ENCODE measurements at regions not wholly inside any gene's neighbourhood (a gene's known extent, or its start where the extent isn't known, plus 50 kb on each side); places are given as distances from the start of the nearest gene placed in this dataset.

GRCh38 chr21:26659182-26659581 is 86.1 kb upstream of the CYYR1 start:
- Mint-ChIP-seq H3K4me1 (no peaks in the 10 kb centered on the region), H3K27ac (no peak overlapping the region), H3K9me3 (peaks cover 51% of the 10 kb centered on the region), H3K27me3 (ENCODE audit: low read depth) (peaks cover 2% of the 10 kb centered on the region), H3K4me3 (no peak overlapping the region), H3K36me3 (peaks cover 39% of the 10 kb centered on the region)
- ChIA-PET POLR2A (no interaction called here), CTCF (no interaction called here)
- no peak for DNase-seq (ENCODE audit: low spot score)
- no peak for TF ChIP-seq FOXK1 (CRISPR knock-in tag; IDR thresholded peaks at IDR 0.05)
- TF ChIP-seq PRDM15 (CRISPR knock-in tag; IDR thresholded peaks at IDR 0.05), result no peak
- TF ChIP-seq TCF7 (CRISPR knock-in tag; IDR thresholded peaks at IDR 0.05; ENCODE audit: low read depth), result no peak
- no peak for TF ChIP-seq ZNF512 (CRISPR knock-in tag; IDR thresholded peaks at IDR 0.05; ENCODE audit: borderline replicate concordance)
- TF ChIP-seq ATF1 (CRISPR knock-in tag; IDR thresholded peaks at IDR 0.05), result no peak
- TF ChIP-seq SOX15 (CRISPR knock-in tag; IDR thresholded peaks at IDR 0.05), result no peak
- no peak for TF ChIP-seq JUN (CRISPR knock-in tag; IDR thresholded peaks at IDR 0.05)
- TF ChIP-seq ELF4 (CRISPR knock-in tag; IDR thresholded peaks at IDR 0.05; ENCODE audit: low read depth), result no peak
- no peak for TF ChIP-seq IRF1 (CRISPR knock-in tag; IDR thresholded peaks at IDR 0.05)
- no peak for TF ChIP-seq FOXP1 (CRISPR knock-in tag; IDR thresholded peaks at IDR 0.05; ENCODE audit: borderline replicate concordance)
- TF ChIP-seq ZNF138 (CRISPR knock-in tag; conservative IDR thresholded peaks at IDR 0.05), result no peak
- TF ChIP-seq OVOL2 (CRISPR knock-in tag; IDR thresholded peaks at IDR 0.05; ENCODE audit: borderline replicate concordance), result no peak
- TF ChIP-seq TP53 (CRISPR knock-in tag; IDR thresholded peaks at IDR 0.05), result no peak
- no peak for TF ChIP-seq ZBTB21 (CRISPR knock-in tag; IDR thresholded peaks at IDR 0.05; ENCODE audit: borderline replicate concordance)
- no peak for TF ChIP-seq ZSCAN18 (CRISPR knock-in tag; IDR thresholded peaks at IDR 0.05)
- TF ChIP-seq GABPB1 (CRISPR knock-in tag; IDR thresholded peaks at IDR 0.05), result no peak
- ATAC-seq, result no peak

GRCh38 chr21:26655460-26655859 is 82.4 kb upstream of the CYYR1 start:
- CTCF ChIA-PET, result no interaction called here
- DNase-seq (ENCODE audit: low spot score) (no peak), ATAC-seq (no peak)
- H3K27me3 Mint-ChIP-seq (ENCODE audit: low read depth), result peaks cover 2% of the 10 kb centered on the region
- no peak overlapping the region for H3K27ac Mint-ChIP-seq
- H3K36me3 Mint-ChIP-seq, result peaks cover 19% of the 10 kb centered on the region
- H3K9me3 Mint-ChIP-seq, result peaks cover 20% of the 10 kb centered on the region
- no peak overlapping the region for H3K4me3 Mint-ChIP-seq
- POLR2A ChIA-PET, result no interaction called here
- H3K4me1 Mint-ChIP-seq, result no peaks in the 10 kb centered on the region
- TF ChIP-seq RORB (CRISPR knock-in tag; IDR thresholded peaks at IDR 0.05), result no peak
- TF ChIP-seq USF2 (CRISPR knock-in tag; IDR thresholded peaks at IDR 0.05), result no peak
- no peak for TF ChIP-seq FOXK1 (CRISPR knock-in tag; IDR thresholded peaks at IDR 0.05)
- TF ChIP-seq NR2C2 (CRISPR knock-in tag; IDR thresholded peaks at IDR 0.05), result no peak
- no peak for TF ChIP-seq CTCF (IDR thresholded peaks at IDR 0.05)
- TF ChIP-seq ATF6 (CRISPR knock-in tag; IDR thresholded peaks at IDR 0.05), result no peak
- no peak for TF ChIP-seq ZSCAN18 (CRISPR knock-in tag; IDR thresholded peaks at IDR 0.05)
- no peak for TF ChIP-seq CDX4 (CRISPR knock-in tag; IDR thresholded peaks at IDR 0.05; ENCODE audit: borderline replicate concordance)
